GM23338 (cell line): ENCODE measurements at regions not wholly inside any gene's neighbourhood (a gene's known extent, or its start where the extent isn't known, plus 50 kb on each side); places are given as distances from the start of the nearest gene placed in this dataset.

Experiments
- CREB1 ChIP-seq: fragments of 250-450 bp; sonication (Bioruptor Pico); IDR thresholded peaks from 2 replicates; pipeline ENCODE4 v1.5.0; 2020; ENCODE audit warnings: low read depth, mild to moderate bottlenecking, moderate library complexity
- CTCF ChIP-seq, 2 experiments: fragments of 200-600 bp in 1 of 2; sonication (generic) in 1 of 2; conservative IDR thresholded peaks; 2 replicates each; pipeline versions ENCODE4 v1.5.1 to v1.6.1; 2016 to 2017; ENCODE audit warnings: antibody characterized with exemption in 2 of 2, low read depth in 2 of 2, mild to moderate bottlenecking in 2 of 2, moderate library complexity in 1 of 2
- EZH2 ChIP-seq: fragments of 200-600 bp; sonication (generic); IDR thresholded peaks from one replicate; pipeline ENCODE4 v1.8.0; 2017; ENCODE audit warnings: antibody characterized with exemption, mild to moderate bottlenecking, low read depth; ENCODE audit not compliant: unreplicated experiment
- EZH2phosphoT487 ChIP-seq: fragments of 200-600 bp; sonication (generic); IDR thresholded peaks from one replicate; pipeline ENCODE4 v1.8.1; 2018; ENCODE audit warnings: antibody characterized with exemption; ENCODE audit not compliant: unreplicated experiment

- TF ChIP-seq CTCF (conservative IDR thresholded peaks at IDR 0.05; ENCODE audit: low read depth in 2 of 2) (no peak), EZH2phosphoT487 (no peak), CREB1 (CRISPR knock-in tag) (no peak), EZH2 (no peak)
These were observed 60.1 kb upstream of the OGFRL1 start for GRCh38 chr6:71228461-71229041.
